Colonic mucosa (tissue), 4 donors: ENCODE measurements at regions not wholly inside any gene's neighbourhood (a gene's known extent, or its start where the extent isn't known, plus 50 kb on each side); places are given as distances from the start of the nearest gene placed in this dataset.

Experiments used
- DNase-seq: peaks from one replicate; pipeline ENCODE4 v3.0.0-alpha.2; 2020
- H3K27ac ChIP-seq: fragments of 200-600 bp; one replicate; pipeline ENCODE4 v1.8.0; 2021
- H3K27me3 ChIP-seq: fragments of 200-600 bp; one replicate; pipeline ENCODE4 v1.8.0; 2021
- H3K36me3 ChIP-seq: fragments of 200-600 bp; one replicate; pipeline ENCODE4 v1.8.0; 2021
- H3K4me1 ChIP-seq: fragments of 200-600 bp; one replicate; pipeline ENCODE4 v1.8.0; 2021; ENCODE audit warnings: mild to moderate bottlenecking
- H3K4me3 ChIP-seq: fragments of 200-600 bp; one replicate; pipeline ENCODE4 v1.8.0; 2021
- H3K9ac ChIP-seq, 2 donors: one replicate each; pipeline ENCODE4 v1.7.0; 2013; ENCODE audit warnings: control low read depth in 2 of 2, low read depth in 2 of 2, low read length in 2 of 2
- H3K9me3 ChIP-seq: fragments of 200-600 bp; one replicate; pipeline ENCODE4 v1.8.0; 2021
- CTCF ChIP-seq: fragments of 200-600 bp; IDR thresholded peaks from one replicate; pipeline ENCODE4 v1.8.0; 2022; ENCODE audit warnings: antibody characterized with exemption, mild to moderate bottlenecking
- intact Hi-C: fragments of 100-400 bp; cut with DNase I; formaldehyde crosslinking; loops from one replicate; pipeline ENCODE4 v1.14.1; 2022
- donor health status: healthy.
- donor health status: DM: no; HTN: no; CAD: no.
- donor health status: DM: no; HTN: no; CAD: no.

- no peak for DNase-seq
- no peak for TF ChIP-seq CTCF
- intact Hi-C loops, result no loop called here
- H3K4me3 ChIP-seq, result no peak overlapping the region
- no peaks in the 10 kb centered on the region for H3K36me3 ChIP-seq
- H3K27me3 ChIP-seq, result no peaks in the 10 kb centered on the region
- H3K27ac ChIP-seq, result no peak overlapping the region
- no peaks in the 10 kb centered on the region for H3K4me1 ChIP-seq
- no peak overlapping the region for H3K9ac ChIP-seq
- no peaks in the 10 kb centered on the region for H3K9me3 ChIP-seq
Observed at GRCh38 chr2:104444392-104444791, 409.5 kb upstream of the POU3F3 start.

- Histone ChIP-seq H3K9me3 (no peaks in the 10 kb centered on the region), H3K36me3 (no peaks in the 10 kb centered on the region), H3K27ac (no peak overlapping the region), H3K4me1 (no peaks in the 10 kb centered on the region), H3K4me3 (no peak overlapping the region), H3K9ac (no peak overlapping the region), H3K27me3 (no peaks in the 10 kb centered on the region)
- no peak for TF ChIP-seq CTCF
- DNase-seq, result no peak
- intact Hi-C loops, result no loop called here
Observed at GRCh38 chr2:104444889-104445288, 409.0 kb upstream of the POU3F3 start.

- no peak for DNase-seq
- H3K27me3 ChIP-seq, result no peaks in the 10 kb centered on the region
- no peak overlapping the region for H3K4me3 ChIP-seq
- H3K36me3 ChIP-seq, result no peaks in the 10 kb centered on the region
- no peak for TF ChIP-seq CTCF
- intact Hi-C loops, result no loop called here
- H3K9me3 ChIP-seq, result no peaks in the 10 kb centered on the region
- no peak overlapping the region for H3K27ac ChIP-seq
- no peak overlapping the region for H3K9ac ChIP-seq
- H3K4me1 ChIP-seq, result no peaks in the 10 kb centered on the region
Observed at GRCh38 chr2:104447831-104448434, 406.0 kb upstream of the POU3F3 start.

- H3K4me3 ChIP-seq, result no peak overlapping the region
- H3K9me3 ChIP-seq, result no peaks in the 10 kb centered on the region
- no peak overlapping the region for H3K9ac ChIP-seq
- no peaks in the 10 kb centered on the region for H3K4me1 ChIP-seq
- H3K27me3 ChIP-seq, result no peaks in the 10 kb centered on the region
- no peak for TF ChIP-seq CTCF
- no peaks in the 10 kb centered on the region for H3K36me3 ChIP-seq
- DNase-seq, result no peak
- intact Hi-C loops, result no loop called here
- H3K27ac ChIP-seq, result no peak overlapping the region
Observed at GRCh38 chr2:104448661-104449440, 405.1 kb upstream of the POU3F3 start.

- no peak overlapping the region for H3K4me3 ChIP-seq
Observed at GRCh38 chr2:104452558-104452957, 401.4 kb upstream of the POU3F3 start.

More at GRCh38 chr2:104452558-104452957, 401.4 kb upstream of the POU3F3 start:
- no peaks in the 10 kb centered on the region for H3K9me3 ChIP-seq
- DNase-seq, result no peak
- H3K4me1 ChIP-seq, result no peaks in the 10 kb centered on the region
- no peak overlapping the region for H3K9ac ChIP-seq
- TF ChIP-seq CTCF, result no peak
- no peaks in the 10 kb centered on the region for H3K27me3 ChIP-seq
- intact Hi-C loops, result no loop called here
- no peak overlapping the region for H3K27ac ChIP-seq
- H3K36me3 ChIP-seq, result no peaks in the 10 kb centered on the region
